SH-SY5Y (cell line): ENCODE measurements at regions not wholly inside any gene's neighbourhood (a gene's known extent, or its start where the extent isn't known, plus 50 kb on each side); places are given as distances from the start of the nearest gene placed in this dataset.

Experiments
- GATA2 ChIP-seq: IDR thresholded peaks from 2 replicates; pipeline ENCODE4 v1.6.1; 2011; ENCODE audit warnings: mild to moderate bottlenecking, low read depth, low read length
- GATA3 ChIP-seq: IDR thresholded peaks from 2 replicates; pipeline ENCODE4 v1.6.1; 2011; ENCODE audit warnings: low read depth, mild to moderate bottlenecking, low read length, moderate library complexity

- no peak for TF ChIP-seq GATA2
- TF ChIP-seq GATA3, result no peak
Measured at GRCh38 chr3:168894214-168894613, 769.3 kb downstream of the MECOM start.
